HUDEP-2 (cell line): ENCODE measurements at regions not wholly inside any gene's neighbourhood (a gene's known extent, or its start where the extent isn't known, plus 50 kb on each side); places are given as distances from the start of the nearest gene placed in this dataset.
A peak's percentile ranks its signal among the peaks of the same experiment; 100 is the strongest.

Experiments
- DNase-seq, 76 experiments: peaks; one replicate each; lab custom pipeline; 2025; ENCODE audit not compliant: unreplicated experiment in 76 of 76; lab: John Stamatoyannopoulos, UW

DNA sequence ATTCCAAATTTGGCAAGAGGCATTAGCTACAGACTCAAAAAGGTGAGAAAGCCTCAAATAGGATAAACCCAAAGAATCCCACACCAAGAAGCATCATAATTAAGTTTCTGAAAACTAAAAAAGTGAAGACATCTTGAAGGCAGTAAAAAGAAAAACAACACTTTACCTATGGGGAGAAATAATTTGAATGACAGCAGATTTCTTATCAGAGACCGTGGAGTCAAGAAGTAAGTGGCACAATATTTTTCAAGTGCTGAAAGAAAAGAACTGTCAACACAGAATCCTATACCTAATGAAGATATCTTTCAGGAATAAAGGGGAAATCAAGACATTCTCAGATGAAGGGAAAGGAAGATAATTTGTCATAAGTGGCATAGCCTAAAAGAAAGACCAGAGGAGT lies 193.3 kb upstream of the CHD6 start:
- no peak for DNase-seq

DNA sequence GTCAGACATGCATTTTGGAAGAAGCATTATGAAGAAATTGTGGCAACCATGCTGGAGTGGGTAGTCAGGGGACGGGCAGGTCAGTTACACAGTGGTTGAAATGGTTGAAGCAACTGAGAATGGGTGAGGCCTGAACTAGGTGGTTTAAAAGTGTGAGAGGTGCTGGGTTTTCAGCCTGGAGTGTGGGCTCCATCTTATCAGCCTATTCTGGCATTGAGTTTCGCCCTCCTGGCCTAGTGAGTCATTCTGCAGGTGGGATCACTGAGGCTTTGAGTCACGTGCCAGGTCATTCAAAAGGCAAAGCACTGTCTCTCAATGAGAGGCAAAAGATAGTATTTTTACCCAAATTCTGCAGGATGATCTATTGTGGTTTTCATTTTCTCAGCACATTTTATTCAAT lies 181.9 kb upstream of the CHD6 start:
- DNase-seq, result no peak

GRCh38 chr20:41798930-41799502 lies 180.8 kb upstream of the CHD6 start:
- DNase-seq, result no peak

GRCh38 chr20:41786158-41786557 lies 168.0 kb upstream of the CHD6 start:
- no peak for DNase-seq

DNA sequence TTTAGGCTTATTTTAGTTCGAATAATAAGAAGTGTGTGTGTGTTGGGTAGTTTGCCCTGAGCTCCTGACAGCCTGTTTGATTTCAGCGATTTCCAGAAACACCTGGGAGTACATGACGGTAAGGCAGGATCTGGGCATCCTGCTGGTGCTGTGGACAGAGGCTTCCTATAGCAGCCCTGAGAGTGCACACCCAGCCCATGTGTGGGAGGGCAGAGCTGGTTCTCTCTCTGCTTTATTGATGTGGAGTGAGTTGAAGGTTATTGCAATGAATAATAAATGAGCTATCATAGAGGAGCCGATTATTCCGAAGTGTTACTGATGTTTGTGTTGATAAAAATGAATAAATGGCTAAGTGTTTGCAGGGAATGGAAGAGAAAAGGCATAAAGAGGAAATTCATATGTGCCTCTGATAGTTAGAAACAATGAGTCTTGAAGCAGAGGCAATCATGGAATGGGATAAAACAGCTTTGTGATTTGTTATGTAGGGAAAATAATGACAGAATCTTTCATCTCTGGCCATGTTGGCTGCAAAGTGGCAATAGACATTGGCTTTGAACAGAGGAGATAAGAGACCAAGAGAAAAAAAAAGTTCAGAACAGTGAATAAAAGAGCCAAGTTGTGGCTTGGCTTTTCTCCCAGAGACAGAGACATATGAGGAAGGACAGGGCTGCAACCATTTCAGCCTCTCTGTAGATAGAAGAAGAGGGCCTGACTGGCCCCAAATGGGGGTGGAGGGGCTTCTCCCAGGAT lies 166.2 kb upstream of the CHD6 start:
- peak in 34 of 76 experiments; percentile 1 to 60 (median 25) for DNase-seq

DNA sequence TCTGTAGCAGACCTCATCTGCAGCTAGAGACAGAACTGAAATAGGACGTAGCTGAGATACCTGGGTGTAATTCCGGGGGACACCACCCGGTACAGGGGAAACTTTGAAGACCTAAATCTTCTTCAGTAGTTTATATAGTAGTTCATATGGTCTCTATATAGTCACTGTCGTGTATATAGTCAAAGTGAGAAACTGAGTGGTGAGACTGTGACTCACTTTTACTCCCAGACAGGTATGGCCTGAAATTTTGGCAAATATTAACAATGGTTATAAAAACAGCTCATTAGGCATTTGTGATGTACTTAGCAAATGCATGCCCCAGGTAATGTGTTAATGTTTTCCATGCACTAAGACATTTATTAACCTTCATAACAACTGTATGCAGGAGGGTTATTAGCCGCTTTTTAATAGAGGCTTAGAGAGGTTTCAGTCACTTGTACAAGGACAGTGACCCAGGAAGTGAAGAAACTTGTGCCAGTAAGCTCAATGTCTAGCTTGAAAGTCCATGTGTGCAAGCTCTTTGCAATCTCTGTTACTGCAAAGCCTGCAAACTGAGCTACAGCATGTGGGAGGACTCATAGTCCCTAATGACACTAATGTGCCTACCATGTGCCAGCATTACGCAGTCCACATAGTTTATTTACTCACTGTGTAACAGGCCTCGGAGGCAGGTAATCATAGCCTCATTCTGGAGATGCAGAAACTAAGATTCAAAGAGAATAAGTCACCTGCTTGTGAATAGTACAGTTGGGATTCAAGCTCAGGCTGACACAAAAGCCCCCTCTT lies 165.4 kb upstream of the CHD6 start:
- DNase-seq, result no peak

DNA sequence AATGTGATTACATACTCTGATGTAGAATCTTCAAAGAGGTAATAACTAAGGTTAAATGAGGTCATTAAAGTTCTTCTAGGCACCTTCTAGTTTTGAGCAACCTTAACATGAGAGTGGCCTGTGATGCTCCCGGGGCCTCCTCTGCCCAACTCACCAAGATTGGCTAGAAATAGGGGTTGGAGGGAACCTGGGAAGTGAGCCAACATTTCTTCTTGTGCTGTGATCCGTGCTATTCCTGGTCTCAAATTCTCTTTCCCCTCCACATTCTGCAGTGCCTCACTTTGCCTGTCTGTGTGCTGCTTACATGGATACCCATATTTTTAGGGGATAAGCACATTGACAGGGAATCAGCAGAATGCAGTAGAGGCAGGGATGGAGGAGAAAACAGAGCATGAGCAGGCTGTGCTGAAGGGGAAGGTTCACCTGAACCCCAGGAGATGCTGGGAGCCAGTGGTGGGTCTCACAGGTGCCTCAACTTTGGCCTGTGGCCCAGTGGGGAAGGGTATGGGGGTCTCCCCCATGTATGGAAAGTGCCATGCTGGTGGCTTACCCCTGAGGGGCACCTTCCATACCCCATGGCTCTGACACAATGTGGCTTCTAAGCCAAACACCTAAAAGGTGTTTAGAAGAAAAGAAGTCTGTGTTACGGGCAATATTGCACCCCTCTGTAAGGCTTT lies 164.7 kb upstream of the CHD6 start:
- DNase-seq, result no peak

GRCh38 chr20:41782255-41782654 lies 164.1 kb upstream of the CHD6 start:
- no peak for DNase-seq

DNA sequence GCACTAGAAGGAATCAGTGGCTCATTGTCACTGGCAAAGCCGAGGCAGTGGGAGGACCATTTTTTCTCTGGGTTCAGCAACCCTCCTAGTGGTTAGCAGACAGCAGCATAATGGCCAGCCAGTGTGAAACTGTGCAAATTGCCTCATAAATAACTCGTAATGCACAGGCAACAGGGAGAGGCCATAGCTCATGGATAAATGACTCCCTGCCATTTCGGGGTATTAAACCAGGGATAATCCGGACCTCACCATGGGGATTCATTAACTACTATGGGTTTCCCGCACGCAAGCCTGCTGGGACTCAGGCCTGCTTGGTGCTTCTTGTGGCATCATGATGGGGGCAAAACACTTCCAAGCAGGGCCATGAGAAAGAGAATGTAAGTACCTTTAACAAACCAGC lies 158.2 kb upstream of the CHD6 start:
- no peak for DNase-seq

- no peak for DNase-seq
Measured at GRCh38 chr20:41774291-41774690, 156.1 kb upstream of the CHD6 start.

GRCh38 chr20:41770965-41771364 lies 152.8 kb upstream of the CHD6 start:
- DNase-seq, result no peak

GRCh38 chr20:41770427-41770826 lies 152.2 kb upstream of the CHD6 start:
- DNase-seq, result no peak

DNA sequence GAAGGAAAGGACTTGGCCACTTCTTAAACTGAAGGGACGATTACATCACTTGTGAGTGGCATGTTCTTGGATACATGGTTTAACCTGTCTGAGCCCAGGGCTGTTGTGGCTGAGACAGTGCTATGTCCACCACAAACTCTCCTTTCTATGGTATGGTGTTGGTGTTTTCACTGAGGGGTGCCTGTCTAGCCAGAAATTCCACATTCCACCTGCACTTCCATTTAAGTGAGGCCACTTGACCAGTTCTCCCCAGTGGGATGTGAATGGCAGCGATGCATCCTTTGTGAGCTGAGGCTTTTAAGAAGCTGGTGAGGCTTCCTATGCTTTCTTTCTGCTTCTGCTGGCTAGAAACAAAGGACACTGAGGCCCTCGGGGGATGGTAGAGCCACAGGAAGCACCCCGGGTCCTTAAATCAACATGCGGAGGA lies 151.4 kb upstream of the CHD6 start:
- DNase-seq, result no peak

- DNase-seq, result no peak
Measured at GRCh38 chr20:41750137-41750536, 132.0 kb upstream of the CHD6 start.

GRCh38 chr20:41748756-41749582 lies 130.8 kb upstream of the CHD6 start:
- DNase-seq, result no peak

GRCh38 chr20:41748051-41748450 lies 129.9 kb upstream of the CHD6 start:
- no peak for DNase-seq

- no peak for DNase-seq
Measured at GRCh38 chr20:41747226-41747625, 129.0 kb upstream of the CHD6 start.

GRCh38 chr20:41746635-41747034 lies 128.5 kb upstream of the CHD6 start:
- peak in 3 of 76 experiments; percentile 4 to 8 (median 6) for DNase-seq

- DNase-seq, result peak in 36 of 76 experiments; percentile 4 to 63 (median 35)
Measured at GRCh38 chr20:41738604-41739206, 120.5 kb upstream of the CHD6 start.

- DNase-seq, result no peak
Measured at GRCh38 chr20:41735949-41736348, 117.8 kb upstream of the CHD6 start.
